GM21723 (cell line): ENCODE measurements at regions not wholly inside any gene's neighbourhood (a gene's known extent, or its start where the extent isn't known, plus 50 kb on each side); places are given as distances from the start of the nearest gene placed in this dataset.
"Not testable (repeated sequence)": the region's sequence is repeated elsewhere in the genome, so short reads cannot be mapped to it uniquely, and the experiment has no call there.

ENCODE experiments used
- ATAC-seq: cut with Tn5 transposase; IDR thresholded peaks from one replicate; pipeline ENCODE4 v1.9.1; 2021; ENCODE audit warnings: mild to moderate bottlenecking, moderate library complexity; ENCODE audit not compliant: unreplicated experiment

DNA sequence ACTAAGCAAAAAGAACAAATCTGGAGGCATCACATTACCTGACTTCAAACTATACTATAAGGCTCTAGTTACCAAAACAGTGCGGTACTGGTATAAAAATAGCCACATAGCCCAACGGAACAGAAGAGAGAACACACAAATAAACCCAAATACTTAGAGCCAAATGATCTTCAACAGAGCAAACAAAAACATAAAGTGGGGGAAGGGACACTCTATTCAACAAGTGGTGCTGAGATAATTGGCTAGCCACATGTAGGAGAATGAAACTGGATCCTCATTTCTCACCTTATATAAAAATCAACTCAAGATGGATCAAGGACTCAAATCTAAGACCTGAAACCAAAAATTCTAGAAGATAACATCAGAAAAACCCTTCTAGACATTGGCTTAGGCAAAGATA is 89.9 kb upstream of the ZNF608 start:
- ATAC-seq, result not testable (repeated sequence)

GRCh38 chr5:124839371-124839998 is 93.0 kb upstream of the ZNF608 start:
- no peak for ATAC-seq

DNA sequence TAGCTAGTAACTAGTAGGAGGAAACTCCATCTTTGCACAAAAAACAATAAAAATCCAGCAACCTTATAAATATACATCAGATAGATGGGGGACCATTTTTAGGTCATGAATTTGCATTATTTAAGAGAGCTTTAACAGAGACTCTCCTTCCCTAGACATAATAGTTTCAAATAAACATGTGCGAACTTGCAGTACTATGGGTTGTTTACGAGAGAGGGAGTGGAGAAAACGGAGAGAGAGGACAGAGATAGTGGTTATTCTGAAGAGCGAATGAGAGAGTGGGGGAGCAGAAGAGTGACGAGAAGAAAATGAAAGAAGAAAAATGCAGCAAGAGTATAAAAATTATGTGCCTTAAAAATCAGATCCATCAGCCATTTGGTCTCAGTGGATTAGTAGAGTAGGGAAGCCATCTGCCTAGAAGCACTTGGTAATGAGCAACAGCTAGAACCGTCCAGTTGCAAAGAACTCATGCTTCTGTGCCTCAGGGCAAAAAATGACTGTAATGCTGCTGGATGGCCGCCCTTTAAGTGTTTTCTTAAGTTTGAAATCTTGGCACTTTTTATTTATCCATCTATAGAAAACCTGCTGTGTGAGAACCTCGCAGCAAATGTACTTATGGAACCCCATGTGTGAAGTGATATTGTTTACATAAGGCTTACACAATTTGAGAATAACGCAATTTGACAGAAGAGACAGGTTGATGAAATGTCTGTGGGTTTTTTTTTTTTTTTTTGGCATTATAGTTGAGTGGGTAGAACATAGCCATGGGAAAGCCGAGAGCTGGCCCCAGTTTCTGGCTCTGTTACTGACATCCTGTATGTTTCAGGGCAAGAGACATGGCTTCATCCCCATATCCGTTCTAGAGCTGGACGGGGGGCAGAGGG is 95.6 kb upstream of the ZNF608 start:
- ATAC-seq, result no peak

DNA sequence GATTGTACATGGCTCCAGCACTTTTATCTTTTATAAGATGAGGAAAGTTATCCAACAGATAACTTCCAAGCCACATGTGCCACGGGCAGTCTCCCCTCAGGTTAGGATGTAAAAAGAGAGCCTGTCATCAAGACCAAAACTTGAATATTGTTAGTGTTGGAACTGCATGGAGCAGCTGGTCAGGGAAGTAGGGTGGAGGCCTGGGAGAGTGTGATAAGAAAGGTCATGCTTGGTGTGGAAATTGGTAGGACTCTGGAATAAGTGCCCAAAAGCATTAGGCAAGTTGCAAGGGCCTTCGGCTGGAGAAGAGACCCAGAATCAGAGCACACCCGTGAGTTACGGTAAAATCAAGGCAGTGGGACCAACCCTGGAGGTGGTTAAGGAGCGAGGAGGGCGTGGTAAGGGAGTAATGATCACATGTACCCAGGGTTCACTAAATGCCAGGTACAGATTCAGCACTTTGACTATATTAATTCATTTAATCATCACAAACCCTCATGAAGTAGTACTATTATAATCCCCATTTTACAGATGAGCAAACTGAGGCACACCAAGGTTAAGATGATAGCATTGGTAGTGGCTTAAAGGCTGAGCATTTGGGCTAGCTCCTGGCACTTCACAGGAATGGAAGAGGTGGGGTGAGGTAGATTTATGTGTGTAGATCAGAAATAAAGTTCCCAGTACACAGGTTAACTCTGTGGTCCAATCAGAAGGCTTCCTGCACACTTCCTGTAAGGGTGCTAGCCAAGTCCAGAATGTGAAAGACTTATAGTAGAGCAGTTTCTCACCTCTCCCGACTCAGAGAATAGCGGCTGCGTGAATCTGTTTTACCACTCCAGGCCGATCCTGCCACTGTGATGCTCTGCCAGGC is 96.5 kb upstream of the ZNF608 start:
- ATAC-seq, result no peak

GRCh38 chr5:124843596-124843899 is 97.1 kb upstream of the ZNF608 start:
- ATAC-seq, result no peak

DNA sequence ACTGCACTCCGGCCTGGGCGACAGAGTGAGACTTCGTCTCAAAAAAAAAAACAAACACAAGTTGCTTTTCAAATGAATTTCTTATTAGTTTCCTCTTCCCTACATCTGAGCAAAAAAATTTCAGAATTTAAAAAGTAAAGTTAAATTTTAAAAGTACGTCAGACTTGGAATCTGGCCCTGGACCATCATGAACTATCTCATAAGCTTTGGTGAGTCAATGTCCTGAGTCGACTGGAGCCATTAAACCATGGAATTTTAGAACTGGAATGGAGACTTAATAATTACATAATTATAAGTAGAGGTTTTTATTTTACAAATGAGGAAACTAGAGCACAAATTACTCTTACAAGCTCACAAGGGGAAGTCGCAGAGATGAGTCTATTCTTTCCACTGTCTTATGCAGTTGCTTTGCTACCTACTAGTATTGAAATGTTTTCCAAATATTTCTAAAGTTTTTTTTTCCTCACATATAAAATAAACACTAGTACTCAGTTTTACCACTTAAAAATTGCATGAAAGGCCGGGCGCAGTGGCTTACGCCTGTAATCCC is 98.0 kb upstream of the ZNF608 start:
- ATAC-seq, result no peak

DNA sequence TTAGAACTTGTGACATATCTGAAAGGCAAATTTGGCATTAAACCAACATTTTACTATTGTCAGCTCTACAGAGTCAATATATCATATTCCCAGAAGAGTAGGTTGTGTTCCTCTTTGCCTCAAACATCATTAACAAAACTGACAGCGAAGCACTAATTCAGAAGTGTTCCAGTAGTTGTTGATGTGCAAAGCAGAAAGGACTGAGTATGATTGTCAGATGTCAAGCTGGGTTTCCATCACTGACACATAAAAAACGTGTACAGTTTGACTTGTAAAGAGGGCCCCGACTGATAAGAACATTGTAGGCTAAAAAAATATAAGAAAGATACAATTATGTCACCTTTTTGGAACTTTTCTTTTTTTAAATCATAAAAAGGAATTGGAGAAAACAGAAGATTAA is 101.5 kb upstream of the ZNF608 start:
- ATAC-seq, result no peak

DNA sequence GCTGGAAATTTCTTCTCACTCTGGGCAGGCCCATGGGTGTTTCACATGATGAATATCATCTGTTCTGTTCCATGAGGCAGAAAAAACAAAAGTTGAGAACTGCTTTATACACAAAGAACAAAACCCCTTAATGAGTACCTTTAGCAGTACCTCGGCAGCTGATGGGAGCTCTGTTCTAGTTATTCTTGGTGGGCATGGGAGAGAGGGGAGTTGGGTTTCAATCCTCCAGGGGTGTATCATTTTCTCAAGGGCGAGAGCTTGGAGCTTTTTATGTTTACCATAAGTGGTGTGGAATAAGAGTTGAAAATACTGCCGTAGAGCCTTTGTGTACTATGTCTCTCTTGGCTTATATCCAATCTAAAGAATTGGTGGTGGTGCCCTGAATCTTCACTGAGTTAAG is 103.3 kb upstream of the ZNF608 start:
- ATAC-seq, result no peak

DNA sequence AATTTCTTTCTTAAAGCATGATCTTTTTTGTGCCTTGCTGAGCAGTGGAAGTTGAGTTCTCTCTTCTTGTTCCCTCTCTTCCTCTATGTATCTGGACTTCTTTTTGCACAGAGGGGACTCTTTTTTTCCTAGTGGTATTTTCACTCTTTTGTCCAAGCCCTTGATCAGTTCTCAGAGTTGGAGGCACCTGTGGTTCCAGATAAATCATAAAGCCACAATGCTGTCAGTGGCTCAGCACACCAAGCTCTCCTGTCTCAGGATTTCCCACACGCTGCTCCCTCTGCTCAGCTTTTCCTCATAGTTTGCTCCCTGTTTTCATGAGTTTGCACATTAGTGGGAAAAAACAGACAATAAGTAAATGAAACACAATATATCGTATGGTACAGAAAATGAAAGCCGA is 110.3 kb upstream of the ZNF608 start:
- no peak for ATAC-seq

- ATAC-seq, result no peak
Measured at GRCh38 chr5:124858612-124859011, 112.2 kb upstream of the ZNF608 start.

DNA sequence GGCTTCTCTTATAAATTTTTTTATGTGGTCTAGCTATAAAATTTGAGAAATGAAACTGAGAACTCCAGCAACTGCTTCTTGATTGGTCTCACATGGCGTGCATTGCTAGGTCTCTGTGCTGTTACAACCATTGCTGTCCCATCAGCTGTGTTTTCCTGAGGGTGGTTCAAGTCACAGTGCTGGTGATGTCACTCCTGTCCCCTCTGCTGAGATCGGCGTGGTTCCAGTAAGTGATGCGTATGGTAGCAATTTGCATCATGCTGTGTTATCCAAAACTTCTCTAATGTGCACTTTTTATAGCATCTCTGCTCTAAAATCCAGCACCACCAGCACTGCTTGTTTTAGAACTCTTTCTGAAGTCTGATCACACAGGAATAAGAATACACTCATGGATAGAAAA is 112.6 kb upstream of the ZNF608 start:
- ATAC-seq, result no peak

GRCh38 chr5:124859556-124860290 is 113.3 kb upstream of the ZNF608 start:
- no peak for ATAC-seq

DNA sequence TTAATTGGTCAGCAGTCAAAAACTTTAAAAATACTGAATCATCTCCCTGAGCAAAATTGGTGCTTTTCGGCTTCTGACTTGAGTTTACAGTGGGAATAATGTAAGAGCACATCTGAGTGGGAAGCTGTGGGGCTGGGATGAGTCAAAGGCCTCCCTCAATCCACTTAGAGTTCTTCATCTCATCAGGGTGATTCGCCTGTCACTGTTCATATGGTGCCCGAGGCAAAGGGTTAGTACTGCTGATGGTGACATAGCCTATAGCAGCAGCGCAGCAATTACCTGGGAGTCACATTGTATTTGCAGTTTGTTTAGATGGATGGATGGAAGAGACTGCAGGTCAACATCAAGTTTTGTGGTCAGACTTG is 113.8 kb upstream of the ZNF608 start:
- ATAC-seq, result no peak

GRCh38 chr5:124865066-124865465 is 118.6 kb upstream of the ZNF608 start:
- ATAC-seq, result no peak

DNA sequence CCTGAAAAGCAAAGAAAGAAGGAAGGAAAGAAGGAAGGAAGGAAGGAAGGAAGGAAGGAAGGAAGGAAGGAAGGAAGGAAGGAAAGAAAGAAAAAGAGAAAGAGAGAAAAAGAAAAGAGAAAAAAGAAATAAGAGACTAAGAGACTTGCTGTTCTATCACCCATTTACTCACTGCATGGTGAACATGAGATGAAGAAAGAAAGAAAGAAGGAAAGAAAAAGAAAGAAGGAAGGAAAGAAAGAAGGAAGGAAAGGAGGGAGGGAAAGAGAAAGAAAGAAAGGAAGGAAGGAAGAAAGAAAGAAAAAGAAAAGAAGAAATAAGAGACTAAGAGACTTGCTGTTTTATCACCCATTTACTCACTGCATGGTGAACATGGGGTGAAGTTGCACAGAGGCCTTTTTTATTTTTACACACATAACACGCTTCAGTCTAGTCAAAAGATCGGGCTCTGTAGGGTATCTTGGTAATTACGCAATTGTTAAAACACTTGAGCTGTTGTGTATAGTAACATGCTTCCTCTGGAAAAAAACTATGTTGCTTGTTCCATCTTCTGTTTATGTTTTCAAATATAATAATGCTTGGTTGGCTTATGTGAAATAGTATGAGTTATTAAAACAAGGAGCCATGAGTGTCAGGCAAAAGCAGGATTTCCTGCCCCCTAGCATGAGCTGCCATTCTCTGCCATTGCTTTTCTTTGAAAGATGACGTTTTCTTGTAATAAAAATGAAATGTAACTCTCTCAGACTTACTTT is 119.3 kb upstream of the ZNF608 start:
- ATAC-seq, result no peak

GRCh38 chr5:124866355-124867136 is 120.1 kb upstream of the ZNF608 start:
- ATAC-seq, result no peak

DNA sequence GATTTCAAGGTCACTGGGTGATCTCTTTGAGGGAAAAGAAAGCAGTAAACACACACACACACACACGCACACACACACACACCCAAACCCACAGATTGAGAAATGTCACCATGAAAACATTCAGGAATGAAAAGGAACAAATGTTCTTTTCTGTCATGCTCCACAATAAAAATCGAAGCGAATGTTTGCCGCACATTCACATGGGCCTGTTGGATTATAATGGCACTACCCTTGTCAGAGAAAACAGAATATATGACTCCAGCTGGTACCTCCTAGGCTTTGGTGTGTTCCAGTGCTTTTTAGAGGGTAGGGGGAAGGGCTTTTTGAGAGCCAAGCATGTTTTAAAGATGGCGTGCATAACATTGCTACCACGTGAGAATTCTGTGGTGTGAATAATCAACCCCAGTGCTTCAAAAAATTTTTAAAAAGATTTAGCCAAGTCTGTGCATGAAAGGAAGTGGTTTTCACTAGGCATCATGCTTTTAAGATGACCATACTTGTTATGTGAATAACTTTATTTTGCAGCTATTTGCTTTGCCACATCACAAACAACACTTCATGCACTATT is 120.8 kb upstream of the ZNF608 start:
- no peak for ATAC-seq

DNA sequence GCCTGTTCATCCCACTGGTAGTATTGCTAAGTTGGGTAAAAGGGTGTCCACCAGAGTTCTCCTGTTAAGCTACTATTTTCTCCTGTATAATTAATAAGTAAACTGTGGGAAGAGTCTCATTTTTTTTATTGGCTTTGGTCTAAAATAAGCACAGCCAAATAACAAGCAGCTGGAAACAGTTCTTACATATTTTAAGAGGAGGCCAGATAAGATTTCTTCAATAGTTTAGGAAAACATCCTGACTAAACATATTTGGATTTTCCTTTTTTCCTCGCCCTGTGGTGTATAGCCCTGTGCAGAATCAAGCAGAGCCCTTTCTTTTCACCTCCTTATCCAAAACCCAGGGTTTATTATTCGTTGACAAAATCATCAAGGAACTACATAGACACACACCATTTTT is 122.2 kb upstream of the ZNF608 start:
- no peak for ATAC-seq

- ATAC-seq, result no peak
Measured at GRCh38 chr5:124869426-124870033, 123.1 kb upstream of the ZNF608 start.
